ENCODE measurements at regions not wholly inside any gene's neighbourhood (a gene's known extent, or its start where the extent isn't known, plus 50 kb on each side); places are given as distances from the start of the nearest gene placed in this dataset.

DNA sequence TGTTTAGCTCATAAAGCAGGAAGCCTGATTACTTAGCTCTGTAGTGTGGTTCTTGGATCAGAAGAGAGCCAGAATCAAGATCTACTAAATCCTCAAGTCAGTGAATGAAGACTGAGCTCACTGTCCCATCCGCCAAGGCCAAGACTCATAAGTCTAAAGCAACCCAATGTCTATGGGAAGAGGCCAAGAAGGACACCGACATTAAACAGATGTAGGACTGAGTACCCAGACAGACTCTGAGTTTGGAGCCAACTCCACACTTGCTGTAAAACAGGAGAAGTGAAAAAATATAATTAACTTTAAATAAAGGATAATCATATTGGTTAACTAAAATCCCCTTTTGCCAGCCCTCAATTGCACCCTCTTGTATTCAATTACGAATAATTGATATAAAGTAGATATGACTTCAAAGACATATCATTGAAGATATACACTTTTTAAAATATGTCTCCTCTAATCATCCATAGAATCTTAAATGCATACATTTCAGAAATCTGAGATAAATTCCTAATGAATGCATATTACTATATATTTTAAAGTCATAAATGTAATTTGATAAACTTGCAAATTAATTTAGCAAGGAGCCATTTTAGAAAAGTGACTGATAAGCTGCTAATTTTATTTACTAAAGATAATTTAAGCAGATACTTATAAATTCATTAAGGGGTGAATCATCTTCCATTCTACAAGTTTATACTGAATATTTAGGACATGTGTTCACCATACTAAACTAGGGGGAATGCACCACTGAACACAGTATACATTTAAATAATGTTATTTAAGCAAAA lies 617.0 kb upstream of the ARID1B start:
- WGBS, 2 donors: 90 to 91% methylated on average over 3 of the region's 3 CpGs

DNA sequence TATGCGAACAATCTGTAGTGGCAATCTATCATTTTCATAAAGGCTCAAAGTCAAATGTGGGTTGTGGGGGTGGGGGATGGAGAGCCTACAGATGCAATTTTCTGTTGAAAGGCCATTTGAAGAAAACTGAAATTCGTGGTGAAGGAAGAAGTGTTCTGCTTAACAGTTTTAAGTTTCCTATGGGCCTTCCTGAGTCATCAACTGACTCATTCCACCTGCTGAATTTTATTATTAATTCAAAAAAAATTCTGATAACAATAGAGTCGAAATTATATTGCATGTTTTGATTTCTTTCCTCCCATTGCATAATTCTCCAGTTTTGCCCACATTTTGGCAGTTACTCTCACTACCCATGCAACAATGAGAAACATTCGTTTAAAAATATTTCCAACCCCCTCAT lies 622.3 kb upstream of the ARID1B start:
- no peak overlapping the region for H3K4me3 ChIP-seq (ENCODE audit: low read depth in 1 of 2, low read length in 2 of 2)
- H3K36me3 ChIP-seq (ENCODE audit: control insufficient read depth in 2 of 2, insufficient read depth in 2 of 2, low read length in 1 of 2): no peaks in the 10 kb centered on the region
- 35 to 40% methylated on average over 4 of the region's 4 CpGs for WGBS, 2 donors
- no peaks in the 10 kb centered on the region for H3K9me3 ChIP-seq (ENCODE audit: control insufficient read depth in 2 of 2, insufficient read depth in 1 of 2, low read depth in 1 of 2, low read length in 1 of 2)
- H3K27me3 ChIP-seq (ENCODE audit: control insufficient read depth in 1 of 2, insufficient read depth in 2 of 2, low read length in 2 of 2): no peaks in the 10 kb centered on the region
- H3K4me1 ChIP-seq (ENCODE audit: control insufficient read depth in 2 of 2, insufficient read depth in 2 of 2, low read length in 1 of 2): no peaks in the 10 kb centered on the region
- H3K27ac ChIP-seq (ENCODE audit: low read depth in 2 of 2, low read length in 1 of 2): no peak overlapping the region

More for the DNA sequence above, 617.0 kb upstream of the ARID1B start:
- no peaks in the 10 kb centered on the region for H3K36me3 ChIP-seq (ENCODE audit: control insufficient read depth in 2 of 2, insufficient read depth in 2 of 2, low read length in 1 of 2)
- no peaks in the 10 kb centered on the region for H3K9me3 ChIP-seq (ENCODE audit: control insufficient read depth in 2 of 2, insufficient read depth in 1 of 2, low read depth in 1 of 2, low read length in 1 of 2)
- no peaks in the 10 kb centered on the region for H3K27me3 ChIP-seq (ENCODE audit: control insufficient read depth in 1 of 2, insufficient read depth in 2 of 2, low read length in 2 of 2)
- no peak overlapping the region for H3K4me3 ChIP-seq (ENCODE audit: low read depth in 1 of 2, low read length in 2 of 2)
- no peak overlapping the region for H3K27ac ChIP-seq (ENCODE audit: low read depth in 2 of 2, low read length in 1 of 2)
- no peaks in the 10 kb centered on the region for H3K4me1 ChIP-seq (ENCODE audit: control insufficient read depth in 2 of 2, insufficient read depth in 2 of 2, low read length in 1 of 2)

- WGBS, 2 donors: 38 to 50% methylated on average over 1 of the region's 1 CpG
- no peaks in the 10 kb centered on the region for H3K36me3 ChIP-seq (ENCODE audit: control insufficient read depth in 2 of 2, insufficient read depth in 2 of 2, low read length in 1 of 2)
- no peaks in the 10 kb centered on the region for H3K9me3 ChIP-seq (ENCODE audit: control insufficient read depth in 2 of 2, insufficient read depth in 1 of 2, low read depth in 1 of 2, low read length in 1 of 2)
- no peaks in the 10 kb centered on the region for H3K4me1 ChIP-seq (ENCODE audit: control insufficient read depth in 2 of 2, insufficient read depth in 2 of 2, low read length in 1 of 2)
- H3K4me3 ChIP-seq (ENCODE audit: low read depth in 1 of 2, low read length in 2 of 2): no peak overlapping the region
- no peaks in the 10 kb centered on the region for H3K27me3 ChIP-seq (ENCODE audit: control insufficient read depth in 1 of 2, insufficient read depth in 2 of 2, low read length in 2 of 2)
- H3K27ac ChIP-seq (ENCODE audit: low read depth in 2 of 2, low read length in 1 of 2): no peak overlapping the region
Observed at GRCh38 chr6:156150391-156150790, 626.8 kb upstream of the ARID1B start.

DNA sequence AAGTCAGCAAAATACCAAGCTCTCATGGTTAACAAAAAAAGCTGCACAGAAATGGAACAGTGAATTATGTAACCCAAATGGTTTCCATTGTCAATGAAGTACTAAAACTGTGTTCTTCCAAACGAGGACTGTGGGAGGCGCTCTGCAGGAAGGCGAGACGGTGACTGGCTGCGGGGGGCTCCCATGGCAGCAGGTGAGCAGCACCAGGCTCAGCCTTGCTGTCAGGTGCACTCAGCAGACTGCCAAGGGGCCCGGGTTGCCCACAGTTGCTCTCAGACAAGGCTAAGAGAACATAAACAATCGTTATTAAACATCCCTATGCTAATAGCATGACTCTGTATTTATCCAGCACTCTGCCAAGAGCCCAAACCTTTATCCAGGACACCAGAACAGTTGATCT lies 630.3 kb upstream of the ARID1B start:
- Histone ChIP-seq H3K27me3 (ENCODE audit: control insufficient read depth in 1 of 2, insufficient read depth in 2 of 2, low read length in 2 of 2) (no peaks in the 10 kb centered on the region), H3K27ac (ENCODE audit: low read depth in 2 of 2, low read length in 1 of 2) (no peak overlapping the region), H3K9me3 (ENCODE audit: control insufficient read depth in 2 of 2, insufficient read depth in 1 of 2, low read depth in 1 of 2, low read length in 1 of 2) (no peaks in the 10 kb centered on the region), H3K4me3 (ENCODE audit: low read depth in 1 of 2, low read length in 2 of 2) (no peak overlapping the region), H3K4me1 (ENCODE audit: control insufficient read depth in 2 of 2, insufficient read depth in 2 of 2, low read length in 1 of 2) (no peaks in the 10 kb centered on the region), H3K36me3 (ENCODE audit: control insufficient read depth in 2 of 2, insufficient read depth in 2 of 2, low read length in 1 of 2) (no peaks in the 10 kb centered on the region)
- WGBS, 2 donors: 68 to 71% methylated on average over 7 of the region's 7 CpGs

DNA sequence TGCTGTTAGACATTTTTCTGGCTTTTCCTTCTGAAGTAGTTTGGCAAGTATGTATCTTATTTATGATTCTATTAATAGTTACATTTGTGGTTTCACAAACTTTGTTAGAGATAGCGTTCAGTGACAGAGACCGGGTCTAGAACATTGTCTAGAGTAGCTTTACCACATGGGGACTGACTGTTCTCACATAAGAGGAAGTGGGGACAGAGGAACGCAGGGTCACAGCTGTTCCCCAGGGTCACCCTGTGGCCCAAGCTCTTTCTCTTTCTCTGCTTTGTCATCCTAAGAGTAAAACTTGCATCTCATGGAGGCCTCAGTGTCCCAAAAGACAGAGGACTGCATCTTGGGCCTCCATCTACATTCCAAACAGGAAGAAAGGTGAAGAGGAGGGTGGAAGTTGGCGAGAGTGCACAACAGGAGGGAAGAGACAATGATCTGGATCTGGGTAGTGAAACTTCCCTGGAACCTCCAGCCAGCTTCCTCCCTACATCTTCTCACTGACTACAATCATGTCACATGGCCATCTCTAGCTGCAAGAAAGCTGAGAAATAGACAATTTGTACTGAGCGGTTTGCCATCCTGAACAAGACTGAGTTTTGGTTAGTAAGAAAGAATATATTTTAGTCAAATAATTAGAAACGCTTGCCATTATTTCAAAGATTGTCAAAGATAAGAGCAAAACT lies 645.8 kb upstream of the ARID1B start:
- no peaks in the 10 kb centered on the region for H3K4me1 ChIP-seq (ENCODE audit: control insufficient read depth in 2 of 2, insufficient read depth in 2 of 2, low read length in 1 of 2)
- no peak overlapping the region for H3K4me3 ChIP-seq (ENCODE audit: low read depth in 1 of 2, low read length in 2 of 2)
- no peaks in the 10 kb centered on the region for H3K9me3 ChIP-seq (ENCODE audit: control insufficient read depth in 2 of 2, insufficient read depth in 1 of 2, low read depth in 1 of 2, low read length in 1 of 2)
- 75 to 77% methylated on average over 6 of the region's 6 CpGs for WGBS, 2 donors
- no peaks in the 10 kb centered on the region for H3K36me3 ChIP-seq (ENCODE audit: control insufficient read depth in 2 of 2, insufficient read depth in 2 of 2, low read length in 1 of 2)
- H3K27ac ChIP-seq (ENCODE audit: low read depth in 2 of 2, low read length in 1 of 2): no peak overlapping the region
- H3K27me3 ChIP-seq (ENCODE audit: control insufficient read depth in 1 of 2, insufficient read depth in 2 of 2, low read length in 2 of 2): no peaks in the 10 kb centered on the region

DNA sequence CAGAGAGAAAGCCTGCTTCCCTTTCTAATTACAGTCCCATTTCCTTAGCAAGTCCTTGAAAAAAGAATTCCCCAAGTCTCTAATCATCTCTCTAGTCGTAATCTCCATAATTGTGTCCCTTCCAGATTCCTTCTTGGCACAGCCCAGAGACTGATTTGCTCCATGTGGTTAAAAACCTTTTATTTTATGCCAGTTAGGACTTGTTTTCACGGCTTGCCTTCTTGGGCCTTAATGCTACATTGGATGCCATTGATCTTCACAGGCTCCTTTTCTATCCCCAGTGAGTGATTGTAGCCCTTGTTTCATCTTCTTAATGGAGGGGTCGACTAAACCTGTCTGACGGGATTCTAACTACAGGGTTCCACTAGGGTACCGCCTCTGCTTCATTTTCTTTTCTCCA lies 650.6 kb upstream of the ARID1B start:
- Histone ChIP-seq H3K27ac (ENCODE audit: low read depth in 2 of 2, low read length in 1 of 2) (no peak overlapping the region), H3K4me3 (ENCODE audit: low read depth in 1 of 2, low read length in 2 of 2) (no peak overlapping the region), H3K9me3 (ENCODE audit: control insufficient read depth in 2 of 2, insufficient read depth in 1 of 2, low read depth in 1 of 2, low read length in 1 of 2) (no peaks in the 10 kb centered on the region), H3K4me1 (ENCODE audit: control insufficient read depth in 2 of 2, insufficient read depth in 2 of 2, low read length in 1 of 2) (no peaks in the 10 kb centered on the region), H3K36me3 (ENCODE audit: control insufficient read depth in 2 of 2, insufficient read depth in 2 of 2, low read length in 1 of 2) (no peaks in the 10 kb centered on the region), H3K27me3 (ENCODE audit: control insufficient read depth in 1 of 2, insufficient read depth in 2 of 2, low read length in 2 of 2) (no peaks in the 10 kb centered on the region)
- 41 to 58% methylated on average over 5 of the region's 5 CpGs for WGBS, 2 donors

DNA sequence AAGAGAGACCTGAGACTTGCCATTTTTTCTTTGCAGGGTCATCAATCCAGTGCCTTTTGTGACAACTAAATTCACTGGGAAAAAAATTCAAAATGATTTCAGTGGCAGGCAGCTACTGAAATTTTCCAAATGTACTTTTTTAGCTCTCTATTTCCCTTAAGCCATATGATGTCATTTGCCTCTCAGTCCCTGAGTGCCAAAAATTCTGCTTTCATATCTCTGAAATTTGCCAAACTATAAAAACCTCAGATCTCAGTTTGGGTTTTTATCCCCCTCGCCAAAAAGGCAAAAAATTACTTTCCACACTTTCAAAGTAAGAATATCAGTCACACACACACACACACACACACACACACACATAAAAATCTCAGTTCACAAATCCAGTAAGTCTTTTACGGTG lies 651.3 kb upstream of the ARID1B start:
- H3K27ac ChIP-seq (ENCODE audit: low read depth in 2 of 2, low read length in 1 of 2): no peak overlapping the region
- WGBS, 2 donors: 35 to 68% methylated on average over 2 of the region's 2 CpGs
- no peaks in the 10 kb centered on the region for H3K27me3 ChIP-seq (ENCODE audit: control insufficient read depth in 1 of 2, insufficient read depth in 2 of 2, low read length in 2 of 2)
- H3K36me3 ChIP-seq (ENCODE audit: control insufficient read depth in 2 of 2, insufficient read depth in 2 of 2, low read length in 1 of 2): no peaks in the 10 kb centered on the region
- H3K4me1 ChIP-seq (ENCODE audit: control insufficient read depth in 2 of 2, insufficient read depth in 2 of 2, low read length in 1 of 2): no peaks in the 10 kb centered on the region
- no peaks in the 10 kb centered on the region for H3K9me3 ChIP-seq (ENCODE audit: control insufficient read depth in 2 of 2, insufficient read depth in 1 of 2, low read depth in 1 of 2, low read length in 1 of 2)
- H3K4me3 ChIP-seq (ENCODE audit: low read depth in 1 of 2, low read length in 2 of 2): no peak overlapping the region

DNA sequence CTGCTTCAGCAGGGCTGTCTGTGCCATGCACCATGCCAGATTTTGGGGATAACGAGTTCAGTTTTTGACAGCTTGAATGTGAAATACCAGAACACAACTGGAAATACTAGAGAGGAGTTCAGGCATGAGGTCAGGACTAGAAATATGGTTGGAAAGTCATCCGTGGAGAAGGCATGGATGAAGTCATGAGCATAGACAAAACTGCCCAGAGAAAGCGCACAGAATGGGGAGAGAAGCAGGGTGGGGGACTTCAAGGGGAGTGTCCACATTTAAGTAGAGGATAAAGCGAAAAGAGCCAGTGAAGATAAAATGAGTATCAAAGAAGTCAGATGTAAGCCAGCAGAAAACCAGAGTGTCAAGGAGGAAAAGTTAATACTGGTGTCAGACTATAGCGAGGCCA lies 653.4 kb upstream of the ARID1B start:
- H3K4me1 ChIP-seq (ENCODE audit: control insufficient read depth in 2 of 2, insufficient read depth in 2 of 2, low read length in 1 of 2): no peaks in the 10 kb centered on the region
- H3K27me3 ChIP-seq (ENCODE audit: control insufficient read depth in 1 of 2, insufficient read depth in 2 of 2, low read length in 2 of 2): no peaks in the 10 kb centered on the region
- 84 to 87% methylated on average over 5 of the region's 5 CpGs for WGBS, 2 donors
- H3K27ac ChIP-seq (ENCODE audit: low read depth in 2 of 2, low read length in 1 of 2): no peak overlapping the region
- H3K9me3 ChIP-seq (ENCODE audit: control insufficient read depth in 2 of 2, insufficient read depth in 1 of 2, low read depth in 1 of 2, low read length in 1 of 2): no peaks in the 10 kb centered on the region
- H3K4me3 ChIP-seq (ENCODE audit: low read depth in 1 of 2, low read length in 2 of 2): no peak overlapping the region
- no peaks in the 10 kb centered on the region for H3K36me3 ChIP-seq (ENCODE audit: control insufficient read depth in 2 of 2, insufficient read depth in 2 of 2, low read length in 1 of 2)

DNA sequence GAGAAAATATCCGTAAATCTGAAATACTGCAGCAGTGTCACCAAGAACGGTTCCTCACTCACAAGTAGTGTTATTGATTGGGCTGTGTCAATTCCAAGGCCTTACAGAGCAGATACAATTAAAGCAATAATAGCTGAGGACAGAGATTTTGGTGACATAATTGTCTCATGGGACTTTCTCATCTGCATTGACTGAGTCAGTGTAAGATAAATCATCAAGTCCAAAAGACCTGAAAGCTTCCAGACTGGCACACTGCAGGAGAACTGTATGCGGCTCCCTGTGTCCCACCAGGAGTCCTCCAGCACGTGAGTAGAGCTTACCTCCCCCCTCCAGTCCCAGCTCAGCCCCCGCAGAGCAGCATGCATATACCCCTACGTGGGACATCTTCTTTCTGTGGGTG lies 655.2 kb upstream of the ARID1B start:
- Histone ChIP-seq H3K27ac (ENCODE audit: low read depth in 2 of 2, low read length in 1 of 2) (no peak overlapping the region), H3K4me1 (ENCODE audit: control insufficient read depth in 2 of 2, insufficient read depth in 2 of 2, low read length in 1 of 2) (no peaks in the 10 kb centered on the region), H3K27me3 (ENCODE audit: control insufficient read depth in 1 of 2, insufficient read depth in 2 of 2, low read length in 2 of 2) (no peaks in the 10 kb centered on the region), H3K36me3 (ENCODE audit: control insufficient read depth in 2 of 2, insufficient read depth in 2 of 2, low read length in 1 of 2) (no peaks in the 10 kb centered on the region), H3K4me3 (ENCODE audit: low read depth in 1 of 2, low read length in 2 of 2) (no peak overlapping the region), H3K9me3 (ENCODE audit: control insufficient read depth in 2 of 2, insufficient read depth in 1 of 2, low read depth in 1 of 2, low read length in 1 of 2) (no peaks in the 10 kb centered on the region)
- WGBS, 2 donors: 84 to 95% methylated on average over 6 of the region's 6 CpGs

DNA sequence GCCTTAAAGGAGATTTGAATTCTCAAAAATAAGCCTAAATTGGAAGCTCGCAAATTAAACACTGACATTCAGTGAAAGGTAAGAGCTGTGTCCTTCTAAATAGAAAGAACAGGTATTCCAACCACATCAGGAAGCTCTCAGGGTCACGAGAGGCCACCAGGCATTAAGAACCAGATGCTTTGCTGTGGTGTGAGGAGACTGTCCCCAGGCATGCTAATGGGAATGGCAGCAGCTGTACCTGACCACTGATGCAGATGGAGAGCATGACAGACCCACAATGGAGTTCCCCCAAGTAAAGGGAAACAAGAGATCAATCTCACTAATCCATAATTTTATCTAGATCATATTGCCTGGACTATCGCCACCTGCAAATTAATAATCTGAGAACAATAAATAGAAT lies 658.9 kb upstream of the NOX3 start:
- H3K9me3 ChIP-seq (ENCODE audit: control insufficient read depth in 2 of 2, insufficient read depth in 1 of 2, low read depth in 1 of 2, low read length in 1 of 2): no peaks in the 10 kb centered on the region
- no peaks in the 10 kb centered on the region for H3K36me3 ChIP-seq (ENCODE audit: control insufficient read depth in 2 of 2, insufficient read depth in 2 of 2, low read length in 1 of 2)
- WGBS, 2 donors: 71 to 89% methylated on average over 3 of the region's 3 CpGs
- no peak overlapping the region for H3K4me3 ChIP-seq (ENCODE audit: low read depth in 1 of 2, low read length in 2 of 2)
- no peaks in the 10 kb centered on the region for H3K27me3 ChIP-seq (ENCODE audit: control insufficient read depth in 1 of 2, insufficient read depth in 2 of 2, low read length in 2 of 2)
- H3K4me1 ChIP-seq (ENCODE audit: control insufficient read depth in 2 of 2, insufficient read depth in 2 of 2, low read length in 1 of 2): no peaks in the 10 kb centered on the region
- H3K27ac ChIP-seq (ENCODE audit: low read depth in 2 of 2, low read length in 1 of 2): no peak overlapping the region
